ENCODE measurements at regions not wholly inside any gene's neighbourhood (a gene's known extent, or its start where the extent isn't known, plus 50 kb on each side); places are given as distances from the start of the nearest gene placed in this dataset.

GRCh38 chr6:141451511-141452353 is 681.0 kb upstream of the GJE1 start:
- DNase-seq (ENCODE audit: low spot score): no peak

GRCh38 chr6:141451181-141451510 is 681.6 kb upstream of the GJE1 start:
- no peak for DNase-seq (ENCODE audit: low spot score)

DNA sequence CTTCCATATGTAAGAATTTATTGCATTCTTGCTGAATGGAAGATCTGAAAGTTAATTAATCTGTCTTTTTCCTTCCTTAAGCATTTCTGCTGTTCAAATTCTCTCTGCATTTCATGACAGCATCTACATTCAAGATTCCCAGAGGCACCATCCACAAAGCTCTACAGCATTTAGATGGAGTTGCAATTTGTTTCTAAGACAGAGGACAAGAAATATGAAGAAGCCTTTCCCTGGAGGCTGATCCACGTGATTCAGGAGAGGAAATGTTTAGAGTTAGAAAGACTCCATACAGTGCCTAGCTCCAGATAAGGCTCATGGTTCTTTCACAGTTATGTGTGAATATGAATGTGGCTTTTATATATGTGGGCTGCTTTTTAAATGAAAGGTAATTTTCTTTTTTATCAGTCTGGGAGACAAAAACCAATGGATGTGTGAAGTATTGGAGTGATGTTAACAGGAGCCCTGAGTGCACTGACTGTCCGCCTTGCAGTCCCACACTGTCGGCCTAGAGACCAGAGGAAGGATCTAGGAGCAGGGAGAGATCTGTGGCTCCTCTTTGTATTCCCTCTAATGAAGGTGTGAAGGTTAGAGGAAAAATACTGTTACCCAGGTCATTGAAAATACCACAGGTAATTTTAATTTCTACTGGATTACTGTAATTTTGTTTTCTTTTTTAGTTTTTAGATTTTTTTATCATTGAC is 686.6 kb upstream of the GJE1 start:
- no peak for DNase-seq (ENCODE audit: low spot score)

DNA sequence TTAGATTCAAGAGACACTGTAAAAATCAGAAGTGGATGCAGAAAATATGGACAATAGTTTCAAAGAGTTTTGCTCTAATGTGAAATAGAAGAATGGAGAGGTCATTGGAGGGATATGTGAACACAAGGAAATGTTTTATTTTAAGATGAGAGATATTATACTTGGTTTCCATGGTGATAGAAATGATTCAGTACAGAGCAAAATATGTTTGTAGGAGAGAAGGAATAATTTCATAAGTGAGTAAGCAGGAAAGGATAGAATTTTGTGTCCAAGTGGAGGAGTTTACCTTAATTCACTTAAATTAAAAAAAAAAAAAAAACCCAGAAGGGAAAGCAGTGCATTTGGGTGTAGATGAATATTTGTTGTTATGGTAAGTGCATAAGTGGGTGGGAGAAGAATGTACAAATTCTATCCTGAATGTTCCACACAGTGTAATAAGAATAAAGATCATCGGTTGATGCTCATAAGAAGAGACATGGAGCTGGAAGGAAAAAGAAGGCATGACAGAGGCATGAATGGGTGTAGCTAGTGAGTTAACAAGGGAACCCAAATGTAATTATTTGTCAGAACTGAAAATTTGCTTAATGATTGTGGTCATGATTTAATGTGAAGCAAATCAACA is 688.9 kb upstream of the GJE1 start:
- DNase-seq (ENCODE audit: low spot score): no peak

DNA sequence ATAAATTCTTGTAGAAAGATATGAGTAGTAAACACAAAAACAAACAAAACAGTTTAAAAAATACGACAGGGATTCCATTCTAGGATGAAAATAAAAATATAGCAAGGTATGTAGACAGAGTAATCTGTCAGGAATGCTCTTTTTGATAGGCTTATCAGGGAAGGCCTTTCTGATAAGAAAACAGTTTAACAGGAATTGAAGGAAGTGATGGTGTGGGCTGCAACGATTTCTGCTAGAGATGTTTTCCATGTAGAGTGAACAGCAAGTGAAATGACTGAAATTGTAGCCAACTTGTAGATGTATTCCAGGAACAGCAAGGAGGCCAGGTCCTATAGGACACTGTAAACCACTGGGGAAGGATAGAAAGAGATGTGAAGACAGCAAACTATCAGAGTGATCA is 689.7 kb upstream of the GJE1 start:
- no peak for DNase-seq (ENCODE audit: low spot score)

- no peak for DNase-seq (ENCODE audit: low spot score)
Measured at GRCh38 chr6:141439513-141439912, 693.2 kb upstream of the GJE1 start.

GRCh38 chr6:141437685-141438084 is 695.0 kb upstream of the GJE1 start:
- no peak for DNase-seq (ENCODE audit: low spot score)

GRCh38 chr6:141437011-141437410 is 695.7 kb upstream of the GJE1 start:
- DNase-seq (ENCODE audit: low spot score): no peak

DNA sequence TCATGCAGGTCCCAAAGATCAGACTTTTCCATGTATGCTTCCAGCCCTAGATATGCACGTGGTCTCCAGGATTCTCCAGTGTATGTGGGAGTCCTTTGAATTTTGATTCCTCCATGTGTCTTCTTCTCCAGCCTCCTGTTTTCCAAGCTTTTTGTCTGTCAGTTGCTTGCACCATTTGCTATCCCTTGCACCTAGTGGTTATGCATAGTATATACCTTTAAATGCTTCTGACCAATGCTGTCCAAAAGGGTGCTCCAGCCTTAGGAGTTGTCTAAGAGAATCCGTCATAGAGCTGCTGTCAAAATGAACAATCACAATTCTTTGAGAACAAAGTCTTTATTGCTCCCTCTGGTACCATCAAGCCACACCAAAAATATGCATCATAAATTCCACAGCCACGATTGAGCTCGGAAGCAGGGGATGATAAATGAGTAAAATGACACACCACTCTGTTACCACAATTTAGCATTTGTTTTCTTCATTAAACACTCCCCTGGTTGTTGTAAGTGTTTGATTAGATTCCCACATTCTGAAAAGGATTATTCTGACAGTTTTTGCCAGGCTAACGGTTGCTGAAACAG is 706.2 kb upstream of the GJE1 start:
- no peak for DNase-seq (ENCODE audit: low spot score)

DNA sequence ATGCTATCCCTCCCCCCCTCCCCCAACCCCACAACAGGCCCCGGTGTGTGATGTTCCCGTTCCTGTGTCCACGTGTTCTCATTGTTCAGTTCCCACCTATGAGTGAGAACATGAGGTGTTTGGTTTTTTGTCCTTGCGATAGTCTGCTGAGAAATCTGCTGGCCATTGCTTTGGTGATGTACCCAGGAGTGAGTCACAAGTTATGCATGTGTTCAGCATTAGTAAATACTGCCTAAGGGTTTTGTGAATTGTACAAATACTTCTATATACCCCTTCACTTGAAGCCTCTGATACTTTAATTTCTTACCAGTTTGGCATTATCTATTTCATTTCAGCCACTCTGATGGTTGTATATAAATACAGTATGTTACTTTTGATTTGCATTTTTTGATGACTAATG is 711.3 kb upstream of the GJE1 start:
- no peak for DNase-seq (ENCODE audit: low spot score)

DNA sequence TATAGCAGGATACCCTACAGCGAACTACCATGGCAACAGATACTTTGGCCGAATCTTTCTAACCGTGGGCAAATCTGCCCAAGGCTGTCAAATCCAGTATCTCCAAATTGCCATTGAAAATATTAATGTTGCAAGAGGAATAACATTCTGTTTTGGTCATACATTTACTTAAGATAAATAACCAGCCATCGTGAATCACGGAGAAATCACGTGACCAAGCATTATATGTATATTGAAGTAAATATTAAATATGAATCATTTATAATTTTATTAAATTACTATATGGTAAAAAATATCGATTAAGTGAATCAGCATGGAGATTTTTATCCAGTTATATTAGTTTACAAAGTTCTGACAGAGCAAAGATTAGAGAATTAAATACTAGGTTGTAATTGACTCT is 714.6 kb upstream of the GJE1 start:
- no peak for DNase-seq (ENCODE audit: low spot score)

- DNase-seq (ENCODE audit: low spot score): no peak
Measured at GRCh38 chr6:141415896-141416295, 716.8 kb upstream of the GJE1 start.

- DNase-seq (ENCODE audit: low spot score): no peak
Measured at GRCh38 chr6:141413196-141413595, 719.5 kb upstream of the GJE1 start.

- no peak for DNase-seq (ENCODE audit: low spot score)
Measured at GRCh38 chr6:141406761-141407160, 726.0 kb upstream of the GJE1 start.

GRCh38 chr6:141403827-141404226 is 728.9 kb upstream of the GJE1 start:
- DNase-seq (ENCODE audit: low spot score): no peak

DNA sequence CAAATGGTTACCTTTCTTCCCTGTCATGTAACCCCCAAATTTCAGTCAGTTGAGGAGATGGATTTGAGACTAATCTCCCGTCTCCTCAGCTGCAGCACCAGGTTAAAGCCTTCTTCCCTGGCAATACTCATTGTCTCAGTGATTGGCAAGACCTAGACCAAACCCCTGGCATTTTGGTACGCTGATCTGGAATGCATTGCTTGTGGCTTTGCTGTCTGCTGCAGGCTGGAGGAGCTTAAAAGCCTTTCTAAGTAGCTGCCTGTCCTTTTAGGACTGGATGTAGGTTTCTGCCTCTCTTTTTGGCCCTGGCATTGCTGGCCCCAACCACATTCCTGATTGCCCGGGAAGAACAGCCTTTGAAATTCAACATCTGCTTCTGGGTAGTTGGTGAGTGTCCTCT is 729.6 kb upstream of the GJE1 start:
- DNase-seq (ENCODE audit: low spot score): no peak

DNA sequence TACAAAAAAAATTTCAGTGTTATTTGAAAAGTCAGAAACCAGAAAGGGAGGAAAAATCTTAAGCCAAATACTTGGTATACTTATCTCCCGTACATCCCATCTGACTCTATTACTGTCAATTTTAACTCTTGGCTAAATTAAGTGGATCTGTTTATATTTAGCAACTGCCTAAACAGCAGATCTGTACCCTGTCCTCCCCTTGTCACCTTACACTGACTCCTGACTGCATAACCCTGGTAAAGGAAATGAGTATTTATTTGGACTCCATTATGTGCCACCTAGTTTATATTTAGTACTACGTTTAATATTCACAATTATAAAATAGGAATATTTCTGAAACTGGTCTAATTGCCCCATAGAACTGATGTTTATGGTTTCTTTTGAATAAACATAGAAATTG is 730.2 kb upstream of the GJE1 start:
- no peak for DNase-seq (ENCODE audit: low spot score)

DNA sequence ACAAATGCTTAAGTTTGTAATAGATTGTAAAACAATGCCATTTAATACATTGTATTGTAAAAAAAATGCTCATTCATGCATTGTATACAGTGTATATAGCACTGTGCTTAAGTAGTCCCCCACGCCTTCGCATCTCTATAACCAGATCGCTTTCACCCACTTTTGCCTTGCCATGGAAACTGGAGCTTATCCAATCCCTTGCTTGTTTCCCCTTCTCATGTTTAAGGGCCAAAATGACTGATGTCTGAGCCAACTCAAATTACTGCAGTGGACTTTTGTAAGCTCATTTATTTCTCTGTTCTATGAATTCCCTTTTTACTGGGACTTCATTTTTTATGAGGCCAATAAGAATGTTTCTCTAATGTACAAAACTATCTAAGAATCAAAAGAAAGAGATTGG is 730.9 kb upstream of the GJE1 start:
- peak; percentile 12 for DNase-seq (ENCODE audit: low spot score)

GRCh38 chr6:141401168-141401567 is 731.6 kb upstream of the GJE1 start:
- DNase-seq (ENCODE audit: low spot score): no peak

GRCh38 chr6:141398949-141399348 is 733.8 kb upstream of the GJE1 start:
- DNase-seq (ENCODE audit: low spot score): no peak

- DNase-seq (ENCODE audit: low spot score): no peak
Measured at GRCh38 chr6:141395443-141396008, 737.2 kb upstream of the GJE1 start.

DNA sequence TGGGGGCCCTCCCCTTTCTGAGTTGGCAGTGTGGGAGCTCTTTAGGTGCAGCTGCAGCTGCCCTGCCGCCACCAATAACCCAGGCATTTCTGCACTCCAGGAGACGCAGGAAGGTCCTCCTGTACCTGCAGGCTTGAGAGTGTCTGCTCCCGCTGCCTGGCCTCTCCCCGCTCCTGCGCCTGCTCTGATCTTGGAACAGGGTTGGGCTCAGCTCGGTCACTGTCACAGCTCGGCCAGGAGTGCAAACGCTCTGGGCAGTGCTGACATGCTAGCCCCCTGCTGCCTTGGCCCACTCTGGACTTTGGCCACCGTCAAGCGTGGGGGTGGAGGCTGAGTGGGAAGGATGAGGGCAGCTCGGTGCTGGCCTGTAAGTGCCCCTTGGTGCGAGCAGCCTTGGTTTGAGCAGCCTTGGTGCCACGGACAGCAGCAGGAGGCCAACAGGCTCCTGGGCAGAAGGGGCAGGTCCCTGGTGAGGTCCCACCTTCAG is 738.1 kb upstream of the GJE1 start:
- no peak for DNase-seq (ENCODE audit: low spot score)
